ENCODE measurements at regions not wholly inside any gene's neighbourhood (a gene's known extent, or its start where the extent isn't known, plus 50 kb on each side); places are given as distances from the start of the nearest gene placed in this dataset.

- no peak for TF ChIP-seq CTCF (IDR thresholded peaks at IDR 0.05)
- TF ChIP-seq ZFX (IDR thresholded peaks at IDR 0.05; ENCODE audit: borderline replicate concordance) = no peak
Observed at GRCh38 chr11:116650052-116650451, 122.7 kb downstream of the BUD13 start.

All from 22Rv1 (cell line).